Breast epithelium (tissue), 4 donors: ENCODE measurements at regions not wholly inside any gene's neighbourhood (a gene's known extent, or its start where the extent isn't known, plus 50 kb on each side); places are given as distances from the start of the nearest gene placed in this dataset.

Experiments
- DNase-seq, 2 donors: peaks; one replicate each; pipeline ENCODE4 v3.0.0-alpha.2; 2019; ENCODE audit warnings: low spot score in 2 of 2
- H3K27ac ChIP-seq, 2 donors: fragments of 200-600 bp; sonication (generic) in 1 of 2; one replicate each; pipeline ENCODE4 v1.5.1; 2016 to 2019; ENCODE audit warnings: mild to moderate bottlenecking in 1 of 2
- H3K27me3 ChIP-seq, 2 donors: fragments of 200-600 bp; sonication (generic) in 1 of 2; one replicate each; pipeline versions ENCODE4 v1.5.1 to v1.6.0; 2017 to 2019; ENCODE audit warnings: control low read depth in 1 of 2, mild to moderate bottlenecking in 1 of 2
- H3K36me3 ChIP-seq: fragments of 200-600 bp; one replicate; pipeline ENCODE4 v1.5.1; 2019
- H3K4me1 ChIP-seq, 2 donors: fragments of 200-600 bp; sonication (generic); one replicate each; pipeline ENCODE4 v1.5.1; 2016 to 2019; ENCODE audit warnings: control low read depth in 1 of 2
- H3K4me3 ChIP-seq, 3 donors: fragments of 200-600 bp; sonication (generic); 1 replicate in 2 of 3; 2 replicates in 1 of 3; pipeline ENCODE4 v1.5.1; 2016 to 2019; ENCODE audit warnings: mild to moderate bottlenecking in 3 of 3, moderate library complexity in 2 of 3
- H3K9me3 ChIP-seq, 2 donors: fragments of 200-600 bp; sonication (generic) in 1 of 2; one replicate each; pipeline ENCODE4 v1.5.1; 2016 to 2019; ENCODE audit warnings: control low read depth in 1 of 2
- POLR2A ChIP-seq: fragments of 450-650 bp; IDR thresholded peaks from one replicate; pipeline ENCODE4 v1.6.1; 2016; ENCODE audit warnings: antibody characterized with exemption, mild to moderate bottlenecking, moderate library complexity
- POLR2AphosphoS5 ChIP-seq, 3 donors: sonication (generic); formaldehyde crosslinking; IDR thresholded peaks; one replicate each; pipeline ENCODE4 v1.6.1; 2017; ENCODE audit warnings: antibody characterized with exemption in 3 of 3
- intact Hi-C: fragments of 100-400 bp; cut with DNase I; formaldehyde crosslinking; loops from one replicate; pipeline ENCODE4 v1.15.1; 2023; ENCODE audit warnings: low total_unique reads
- TF ChIP-seq, protein P1 (sequence below), 3 donors: fragments of 450-650 bp; IDR thresholded peaks; one replicate each; pipeline ENCODE4 v1.5.1; 2016 to 2017; ENCODE audit warnings: antibody characterized with exemption in 3 of 3, mild to moderate bottlenecking in 3 of 3, moderate library complexity in 3 of 3

DNA sequence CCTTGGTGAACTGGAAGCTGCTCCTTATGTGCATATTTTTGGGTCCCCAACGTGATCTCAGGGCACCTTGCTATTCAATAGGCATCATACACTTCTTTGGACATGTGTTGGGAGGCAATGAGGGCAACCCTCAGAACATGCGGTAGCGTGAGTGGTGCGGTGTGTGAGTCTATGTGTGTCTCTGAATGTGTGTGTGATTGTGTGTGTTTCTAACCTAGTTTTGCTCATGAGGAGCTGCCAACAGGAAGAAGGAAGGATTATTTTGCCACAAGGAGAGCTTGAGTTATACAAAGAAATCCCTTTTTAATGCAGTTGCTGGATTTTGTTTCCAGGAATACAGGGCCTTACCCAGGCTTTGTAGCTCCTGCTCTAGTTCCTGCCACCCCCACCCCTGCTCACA is 75.8 kb upstream of the ITGA6 start:
- no peaks in the 10 kb centered on the region for H3K36me3 ChIP-seq
- TF ChIP-seq POLR2A (no peak), POLR2AphosphoS5 (IDR thresholded peaks at IDR 0.05) (no peak)
- TF ChIP-seq, protein P1, sequence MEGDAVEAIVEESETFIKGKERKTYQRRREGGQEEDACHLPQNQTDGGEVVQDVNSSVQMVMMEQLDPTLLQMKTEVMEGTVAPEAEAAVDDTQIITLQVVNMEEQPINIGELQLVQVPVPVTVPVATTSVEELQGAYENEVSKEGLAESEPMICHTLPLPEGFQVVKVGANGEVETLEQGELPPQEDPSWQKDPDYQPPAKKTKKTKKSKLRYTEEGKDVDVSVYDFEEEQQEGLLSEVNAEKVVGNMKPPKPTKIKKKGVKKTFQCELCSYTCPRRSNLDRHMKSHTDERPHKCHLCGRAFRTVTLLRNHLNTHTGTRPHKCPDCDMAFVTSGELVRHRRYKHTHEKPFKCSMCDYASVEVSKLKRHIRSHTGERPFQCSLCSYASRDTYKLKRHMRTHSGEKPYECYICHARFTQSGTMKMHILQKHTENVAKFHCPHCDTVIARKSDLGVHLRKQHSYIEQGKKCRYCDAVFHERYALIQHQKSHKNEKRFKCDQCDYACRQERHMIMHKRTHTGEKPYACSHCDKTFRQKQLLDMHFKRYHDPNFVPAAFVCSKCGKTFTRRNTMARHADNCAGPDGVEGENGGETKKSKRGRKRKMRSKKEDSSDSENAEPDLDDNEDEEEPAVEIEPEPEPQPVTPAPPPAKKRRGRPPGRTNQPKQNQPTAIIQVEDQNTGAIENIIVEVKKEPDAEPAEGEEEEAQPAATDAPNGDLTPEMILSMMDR (IDR thresholded peaks at IDR 0.05): no peak
- intact Hi-C loops: no loop called here
- no peaks in the 10 kb centered on the region for H3K4me1 ChIP-seq
- no peaks in the 10 kb centered on the region for H3K9me3 ChIP-seq
- no peaks in the 10 kb centered on the region for H3K27me3 ChIP-seq
- H3K4me3 ChIP-seq: no peak overlapping the region
- peak overlapping the region; percentile 85 to 89 for H3K27ac ChIP-seq
- peak in 1 of 2 donors; percentile 36 for DNase-seq

DNA sequence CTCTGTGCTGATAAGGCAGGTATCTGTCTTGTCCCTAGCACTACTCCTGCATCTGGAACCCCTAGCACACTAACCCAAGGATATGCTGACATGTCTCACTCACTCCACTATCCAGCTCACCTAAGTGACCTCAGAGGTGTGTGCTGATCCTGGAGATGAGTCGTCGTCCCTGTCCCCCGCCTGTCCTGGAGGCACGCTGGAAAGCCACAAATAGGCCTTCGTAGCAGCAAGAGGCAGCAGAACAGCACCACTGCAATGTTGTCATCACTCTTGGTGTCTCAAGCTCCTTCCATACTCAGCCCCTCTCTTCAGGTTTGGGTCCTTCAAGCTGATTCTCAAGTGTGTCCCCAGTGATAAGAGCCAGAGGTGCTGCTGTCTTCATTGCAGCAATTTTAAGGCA is 73.0 kb upstream of the ITGA6 start:
- Histone ChIP-seq H3K27ac (no peak overlapping the region), H3K27me3 (no peaks in the 10 kb centered on the region), H3K36me3 (no peaks in the 10 kb centered on the region), H3K9me3 (no peaks in the 10 kb centered on the region), H3K4me1 (no peaks in the 10 kb centered on the region), H3K4me3 (no peak overlapping the region)
- intact Hi-C loops: no loop called here
- DNase-seq: no peak
- no peak for TF ChIP-seq POLR2A
- TF ChIP-seq, protein P1 (IDR thresholded peaks at IDR 0.05): no peak
- TF ChIP-seq POLR2AphosphoS5 (IDR thresholded peaks at IDR 0.05): no peak

DNA sequence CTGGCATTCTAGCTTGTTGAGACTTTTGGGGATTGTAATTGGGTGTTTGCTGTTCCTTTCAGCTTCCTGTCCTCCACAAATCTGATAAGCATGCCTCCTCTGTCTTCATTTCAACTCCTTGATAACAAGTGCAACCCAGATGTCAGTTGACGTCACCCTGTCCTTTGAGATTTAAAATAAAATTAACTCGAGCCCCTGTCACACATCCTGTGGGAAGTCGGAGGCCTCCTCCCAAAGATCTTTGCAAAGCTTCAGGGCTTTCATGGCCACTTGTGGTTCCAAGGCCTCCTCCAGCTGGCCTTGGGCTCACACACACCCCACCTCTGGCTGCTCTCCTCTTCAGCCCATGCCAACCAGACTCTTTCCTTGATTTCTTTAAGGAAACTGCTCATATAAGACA is 69.9 kb upstream of the ITGA6 start:
- no peak for TF ChIP-seq POLR2A
- TF ChIP-seq POLR2AphosphoS5 (IDR thresholded peaks at IDR 0.05): no peak
- TF ChIP-seq, protein P1 (IDR thresholded peaks at IDR 0.05): no peak
- DNase-seq: no peak
- Histone ChIP-seq H3K27ac (no peak overlapping the region), H3K9me3 (no peaks in the 10 kb centered on the region), H3K36me3 (no peaks in the 10 kb centered on the region), H3K4me1 (no peaks in the 10 kb centered on the region), H3K27me3 (no peaks in the 10 kb centered on the region), H3K4me3 (no peak overlapping the region)
- intact Hi-C loops: no loop called here

DNA sequence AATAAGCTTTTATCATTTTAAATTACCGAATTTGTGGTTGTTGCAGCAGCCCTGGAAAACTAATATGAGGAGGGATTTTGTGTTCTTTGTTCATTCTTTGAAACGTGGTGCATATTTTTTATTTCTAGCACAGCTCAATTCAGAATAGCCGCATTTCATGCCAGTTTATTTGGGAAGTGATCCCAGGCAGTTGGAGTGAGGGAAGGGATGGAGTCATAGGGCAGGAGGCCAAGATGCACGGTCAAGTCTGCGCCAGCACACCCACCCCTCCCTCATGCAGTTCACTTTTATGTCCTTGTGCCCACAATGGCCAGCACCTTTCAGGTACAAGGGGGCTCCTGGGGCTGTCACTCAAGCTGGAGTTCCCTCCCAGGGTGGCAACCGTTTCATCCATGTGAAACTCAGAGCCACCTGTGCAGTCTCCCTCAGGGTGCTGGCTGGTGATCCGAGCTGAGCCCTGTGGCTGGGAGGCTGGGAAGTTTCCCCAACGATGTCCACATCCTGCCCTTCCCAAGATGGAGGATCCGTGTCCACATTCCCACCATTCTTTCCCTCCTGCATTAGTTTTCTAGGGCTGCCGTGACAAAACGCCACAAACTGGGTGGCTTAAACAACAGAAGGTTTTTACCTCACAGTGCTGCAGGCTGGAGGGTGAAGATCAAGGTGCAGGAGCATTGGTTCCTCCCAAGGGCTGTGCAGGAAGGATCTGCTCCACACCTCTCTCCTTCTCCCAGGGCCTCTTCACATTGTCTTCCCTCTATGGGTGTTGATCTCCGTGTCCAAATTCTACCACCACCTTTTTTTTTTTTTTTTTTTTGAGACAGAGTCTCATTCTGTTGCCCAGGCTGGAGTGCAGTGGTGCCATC is 68.5 kb upstream of the ITGA6 start:
- no peaks in the 10 kb centered on the region for H3K36me3 ChIP-seq
- TF ChIP-seq, protein P1 (IDR thresholded peaks at IDR 0.05): no peak
- TF ChIP-seq POLR2A (no peak), POLR2AphosphoS5 (IDR thresholded peaks at IDR 0.05) (no peak)
- no peak for DNase-seq
- H3K9me3 ChIP-seq: no peaks in the 10 kb centered on the region
- H3K4me3 ChIP-seq: peak overlapping the region in 1 of 3 donors; percentile 35
- peak overlapping the region in 1 of 2 donors; percentile 16 for H3K27ac ChIP-seq
- no peaks in the 10 kb centered on the region for H3K4me1 ChIP-seq
- no peaks in the 10 kb centered on the region for H3K27me3 ChIP-seq
- intact Hi-C loops: no loop called here

DNA sequence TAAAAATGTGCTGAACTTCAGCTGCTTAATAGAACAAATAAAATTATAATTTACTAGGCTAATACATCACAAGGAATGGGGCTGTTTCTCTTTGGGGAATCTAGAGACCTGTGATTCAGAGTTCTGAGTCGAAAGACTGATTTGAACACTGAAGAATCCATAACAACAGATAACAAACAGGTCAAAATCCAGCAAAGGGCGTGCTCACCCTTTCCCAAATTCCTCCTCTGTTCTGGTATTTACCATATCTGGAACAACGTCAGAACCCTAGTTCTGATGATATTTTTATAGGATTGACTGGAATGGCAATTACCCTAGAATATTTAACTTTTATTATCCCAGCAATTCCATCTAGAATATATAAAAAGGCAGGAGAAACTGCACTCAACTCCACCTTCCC is 66.0 kb upstream of the ITGA6 start:
- Histone ChIP-seq H3K27ac (no peak overlapping the region), H3K4me3 (no peak overlapping the region), H3K27me3 (no peaks in the 10 kb centered on the region), H3K9me3 (no peaks in the 10 kb centered on the region), H3K4me1 (no peaks in the 10 kb centered on the region), H3K36me3 (no peaks in the 10 kb centered on the region)
- TF ChIP-seq, protein P1 (IDR thresholded peaks at IDR 0.05): no peak
- TF ChIP-seq POLR2A (no peak), POLR2AphosphoS5 (IDR thresholded peaks at IDR 0.05) (no peak)
- no peak for DNase-seq
- intact Hi-C loops: loop anchor here (1.0 kb wide), 1 partner anchor 18 kb away; no protein-coding TSS in a partner anchor
